HG02588 (cell line): ENCODE measurements at regions not wholly inside any gene's neighbourhood (a gene's known extent, or its start where the extent isn't known, plus 50 kb on each side); places are given as distances from the start of the nearest gene placed in this dataset.

Experiments
- ATAC-seq: cut with Tn5 transposase; IDR thresholded peaks from one replicate; pipeline ENCODE4 v1.9.1; 2021; ENCODE audit warnings: mild to moderate bottlenecking, moderate library complexity; ENCODE audit not compliant: unreplicated experiment

- no peak for ATAC-seq
Observed at GRCh38 chr2:41803361-41803760, 244.5 kb upstream of the PKDCC start.

GRCh38 chr2:41806286-41806685 is 241.5 kb upstream of the PKDCC start:
- ATAC-seq = no peak

GRCh38 chr2:41821167-41821566 is 226.7 kb upstream of the PKDCC start:
- no peak for ATAC-seq

GRCh38 chr2:41826921-41827320 is 220.9 kb upstream of the PKDCC start:
- no peak for ATAC-seq

DNA sequence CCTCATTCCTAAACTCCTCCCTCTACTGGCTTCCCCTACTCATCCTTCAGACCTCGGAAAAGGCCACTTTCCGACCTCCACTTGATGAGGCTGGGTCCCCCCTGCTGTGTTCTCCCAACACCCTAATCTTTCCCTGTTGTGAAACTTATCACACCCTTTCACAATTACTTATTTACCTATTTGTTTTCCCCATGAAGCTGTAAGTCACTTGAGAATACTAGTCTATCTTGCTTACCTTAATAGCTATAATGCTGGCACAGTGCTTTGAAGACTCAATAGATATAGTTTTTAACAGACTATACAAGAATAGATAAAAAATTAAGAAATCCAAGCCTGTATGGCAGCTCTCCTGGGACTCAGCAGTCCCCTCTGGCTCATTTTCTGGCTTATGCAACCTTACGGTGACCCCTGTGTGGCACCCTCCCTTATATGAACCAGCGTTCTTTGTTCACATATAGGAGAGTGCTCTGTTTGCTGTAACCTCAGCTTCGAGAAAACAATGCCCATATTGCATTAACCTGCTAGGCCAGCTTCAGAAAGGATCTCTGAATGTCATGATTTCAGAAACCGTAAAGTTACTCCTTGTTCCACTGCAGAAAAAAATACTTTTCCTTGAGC is 220.4 kb upstream of the PKDCC start:
- no peak for ATAC-seq

GRCh38 chr2:41828052-41828643 is 219.7 kb upstream of the PKDCC start:
- no peak for ATAC-seq

DNA sequence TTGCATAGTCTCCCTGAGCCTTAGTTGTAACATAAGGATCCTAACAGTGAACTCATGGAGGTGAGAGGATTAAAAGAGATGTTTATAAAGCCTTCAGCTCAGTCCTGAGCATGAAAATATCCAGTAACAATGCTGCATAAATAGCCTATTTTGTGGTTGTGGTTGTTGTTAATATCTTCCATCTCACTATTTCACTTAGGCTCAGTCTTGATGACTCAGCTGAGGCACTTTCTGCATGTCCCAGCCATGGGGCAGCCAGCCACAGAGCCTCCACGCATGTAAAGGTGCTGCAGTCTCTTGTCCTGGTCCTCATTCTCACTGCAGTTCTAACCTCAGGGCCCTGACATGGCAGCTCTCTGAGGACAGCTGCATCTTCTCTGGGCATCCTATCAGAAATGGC is 218.8 kb upstream of the PKDCC start:
- ATAC-seq = no peak

DNA sequence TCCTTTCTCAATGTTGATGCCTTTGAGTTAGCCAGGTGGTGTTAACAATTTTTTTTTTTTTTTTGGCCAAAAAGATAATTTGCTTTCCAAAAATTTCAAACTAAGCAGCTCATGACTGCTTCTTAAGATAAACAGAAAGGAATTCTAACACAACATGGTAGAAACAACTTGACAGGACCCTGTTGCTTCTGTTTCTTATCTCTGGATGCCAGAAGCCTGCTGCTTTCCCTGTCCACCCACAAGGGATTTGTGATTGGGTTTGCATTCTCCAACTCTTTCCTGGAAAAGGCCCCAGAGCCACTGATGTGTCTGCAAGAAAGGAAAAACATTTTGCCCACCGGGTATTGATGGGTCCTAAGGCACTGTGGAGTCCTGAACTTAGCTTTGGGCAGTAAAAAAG is 217.2 kb upstream of the PKDCC start:
- no peak for ATAC-seq

DNA sequence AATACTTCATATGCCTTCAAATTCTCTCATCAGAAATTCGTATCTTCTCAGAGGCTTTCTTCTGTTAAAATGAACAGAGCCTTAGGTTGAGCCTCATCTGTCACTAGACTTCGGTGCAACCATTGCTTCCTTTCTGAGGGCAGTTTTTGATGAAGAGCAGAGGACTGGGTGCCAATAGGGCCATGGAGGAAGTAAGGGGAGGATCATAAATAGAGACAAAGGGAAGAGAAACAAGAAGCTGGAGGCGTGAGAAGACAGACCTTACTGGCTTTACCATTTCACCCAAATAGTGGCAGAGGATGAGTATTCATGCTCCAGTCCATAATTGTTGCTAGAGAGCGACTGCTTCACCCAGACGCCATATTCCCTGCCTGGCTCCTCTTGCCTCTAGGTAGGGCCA is 215.6 kb upstream of the PKDCC start:
- no peak for ATAC-seq

DNA sequence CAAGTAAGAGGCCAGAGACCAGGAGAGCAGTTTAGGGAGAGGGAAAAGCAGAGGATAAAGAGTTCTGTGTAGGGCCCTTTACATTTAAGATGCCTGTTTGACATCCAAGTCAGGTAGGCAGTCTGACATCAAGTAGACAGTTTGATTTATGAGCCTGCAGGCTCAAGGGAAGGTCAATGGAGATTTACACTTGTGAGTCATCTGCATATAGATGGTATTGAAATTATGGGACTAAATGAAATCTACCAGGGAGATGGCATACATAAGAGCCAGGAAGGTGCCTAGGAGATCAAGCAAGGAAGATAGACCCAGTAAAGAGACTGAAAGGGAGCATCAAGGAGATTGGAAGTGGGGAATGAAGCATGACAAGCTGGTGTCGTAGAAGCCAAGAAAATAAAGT is 212.4 kb upstream of the PKDCC start:
- ATAC-seq = no peak

GRCh38 chr2:41836948-41837347 is 210.9 kb upstream of the PKDCC start:
- ATAC-seq = no peak

GRCh38 chr2:41837610-41838009 is 210.2 kb upstream of the PKDCC start:
- no peak for ATAC-seq

DNA sequence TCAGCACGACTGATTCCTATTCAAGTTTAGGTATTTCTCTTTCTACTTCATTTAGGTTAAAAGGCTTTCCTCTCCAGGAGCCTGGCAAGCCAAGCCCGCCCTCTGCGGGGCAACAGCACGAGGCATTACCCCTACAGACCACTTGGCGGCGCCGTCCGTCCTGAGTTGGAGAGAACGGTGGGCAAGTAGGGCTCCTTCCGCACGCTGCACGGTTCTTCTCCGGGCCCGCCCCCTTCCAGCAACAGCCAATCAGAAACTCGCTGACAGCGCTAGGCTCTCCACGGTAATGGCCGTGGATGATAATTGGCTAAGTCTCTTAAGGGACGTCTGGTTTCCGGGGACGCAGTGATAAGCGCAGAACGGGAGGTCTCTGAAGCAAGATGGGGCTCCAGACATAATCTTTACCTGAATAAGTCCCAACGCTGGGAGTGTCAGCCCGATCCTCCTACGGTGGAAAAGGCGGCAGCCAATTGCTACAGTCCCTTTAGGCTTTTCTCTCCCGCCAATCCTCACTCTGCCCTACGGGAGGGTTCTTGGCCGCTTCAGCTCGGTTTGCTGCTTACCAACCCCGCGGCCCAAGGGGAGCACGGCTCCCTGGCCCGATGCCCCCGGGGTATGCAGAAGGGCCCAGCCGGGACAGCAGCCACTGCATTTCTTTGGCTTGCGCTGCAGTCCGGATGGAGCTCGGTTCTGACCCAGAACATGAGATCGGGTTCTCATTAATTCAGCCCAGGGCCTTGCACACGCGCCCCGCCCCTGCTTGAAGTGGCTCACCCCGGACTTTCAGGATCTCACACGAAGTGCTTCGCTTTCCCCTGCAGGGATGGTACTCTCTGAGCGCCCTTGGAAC is 206.9 kb upstream of the PKDCC start:
- ATAC-seq = peak; percentile 100

DNA sequence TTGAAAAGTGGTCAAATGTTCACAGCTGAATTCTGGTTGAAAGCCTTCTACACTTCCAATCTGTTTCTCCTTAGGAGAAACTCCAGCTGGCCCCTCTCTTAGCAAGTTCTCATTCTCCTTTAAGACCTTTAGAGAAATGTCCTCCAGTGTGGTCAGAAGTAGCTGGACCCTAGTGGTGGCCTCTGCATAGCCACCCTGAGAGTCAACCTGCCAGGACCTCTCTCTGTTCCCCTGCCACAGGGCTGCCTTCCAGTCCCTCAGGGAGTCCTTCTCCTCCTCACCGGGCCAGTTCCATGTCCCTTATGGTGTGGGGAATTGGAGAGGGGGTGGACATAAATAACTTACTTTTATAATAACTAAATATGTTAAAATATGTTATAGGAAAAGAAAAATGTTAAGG is 200.9 kb upstream of the PKDCC start:
- ATAC-seq = no peak

- no peak for ATAC-seq
Observed at GRCh38 chr2:41847744-41848441, 199.9 kb upstream of the PKDCC start.

DNA sequence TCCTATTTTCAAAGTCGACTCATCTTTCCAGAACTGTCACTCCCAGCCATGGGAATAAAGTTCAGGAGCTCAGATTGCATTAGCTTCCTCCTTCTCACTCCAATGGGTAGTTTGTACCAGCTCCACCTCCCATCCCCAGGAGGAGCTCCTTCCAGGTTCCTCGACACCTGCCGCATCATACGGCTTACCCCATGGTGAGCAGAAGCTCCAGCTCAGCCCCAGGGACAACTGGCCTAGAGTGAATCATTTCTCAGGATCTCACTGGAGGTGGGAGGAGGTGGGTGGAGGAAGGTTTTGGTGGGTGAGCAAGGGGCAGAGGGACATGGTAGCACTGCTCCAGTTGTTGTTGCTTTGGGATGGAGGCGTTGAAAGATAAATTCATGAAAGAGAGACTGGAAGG is 196.3 kb upstream of the PKDCC start:
- ATAC-seq = no peak

DNA sequence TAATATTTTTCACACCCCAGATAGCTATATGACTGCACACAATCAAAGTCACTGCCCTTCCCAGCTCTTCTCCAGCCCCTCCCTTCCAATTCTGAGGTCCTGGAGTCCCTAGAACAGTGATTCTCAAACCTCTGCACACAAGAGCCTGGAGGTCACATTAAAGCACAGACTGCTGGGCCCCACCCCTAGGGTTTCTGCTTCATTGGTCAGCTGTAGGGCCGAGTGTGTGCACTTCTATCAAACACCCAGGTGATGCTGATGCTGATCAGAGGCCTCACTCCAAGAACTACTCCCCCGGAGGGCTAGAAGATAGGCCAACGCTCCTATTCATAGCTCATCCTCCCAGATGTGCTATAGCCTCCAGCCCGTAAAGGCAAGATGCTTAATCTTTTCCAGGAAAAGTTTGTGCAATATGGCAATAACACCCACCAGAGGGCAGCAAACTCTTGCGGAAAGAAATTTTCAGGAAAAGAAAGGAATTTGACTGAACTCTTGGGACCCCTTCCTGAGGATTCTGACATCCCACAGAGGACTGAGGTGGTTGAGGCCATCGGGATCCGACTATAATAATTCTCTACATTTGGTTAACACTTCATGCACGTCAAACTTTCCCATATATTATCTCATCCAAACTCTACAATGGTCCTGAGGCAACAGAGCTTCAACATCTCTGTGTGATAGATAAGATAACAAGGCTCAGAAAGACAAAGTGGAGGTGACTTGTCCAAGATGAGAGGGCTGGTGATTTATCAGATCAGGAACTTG is 194.2 kb upstream of the PKDCC start:
- ATAC-seq = no peak

- ATAC-seq = no peak
Observed at GRCh38 chr2:41854227-41854626, 193.6 kb upstream of the PKDCC start.

- ATAC-seq = no peak
Observed at GRCh38 chr2:41856946-41857345, 190.9 kb upstream of the PKDCC start.

DNA sequence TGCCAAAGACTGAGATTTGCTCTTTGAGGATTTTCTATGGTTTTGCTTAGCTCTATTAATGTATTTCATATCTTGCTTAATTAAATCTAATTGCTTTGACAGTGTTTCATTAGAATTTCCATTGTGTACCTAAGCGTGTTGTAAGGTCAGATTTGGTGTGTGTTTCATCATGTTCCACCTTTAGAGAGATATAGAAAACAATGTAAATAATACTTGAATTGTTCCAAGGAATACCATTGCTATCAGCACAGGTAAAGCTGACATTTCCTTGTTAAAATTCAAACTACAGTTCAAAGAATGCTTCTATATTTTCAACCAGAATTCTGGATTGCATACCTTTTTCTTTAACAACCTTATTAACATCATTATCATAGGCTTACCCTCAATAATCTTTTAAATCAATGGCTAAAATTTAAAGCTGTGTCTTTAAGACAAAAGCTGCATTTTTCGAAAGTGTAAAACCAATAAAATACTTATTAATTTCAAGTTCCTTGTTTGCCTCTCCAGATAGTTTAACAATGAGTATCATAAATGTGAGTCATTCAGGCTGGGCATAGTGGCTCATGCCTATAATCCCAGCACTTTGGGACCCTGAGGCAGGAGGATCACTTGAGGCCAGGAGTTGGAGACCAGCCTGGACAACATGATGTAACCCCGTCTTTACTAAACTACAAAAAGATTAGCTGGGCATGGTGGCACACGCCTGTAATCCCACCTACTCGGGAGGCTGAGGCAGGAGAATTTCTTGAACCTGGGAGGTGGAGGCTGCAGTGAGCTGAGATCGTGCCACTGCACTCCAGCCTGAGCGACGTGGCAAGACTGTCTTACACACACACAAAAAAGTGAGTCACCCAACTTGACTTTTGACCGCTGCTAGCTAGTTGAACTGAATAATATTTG is 188.0 kb upstream of the PKDCC start:
- no peak for ATAC-seq
